Caco-2 (cell line): ENCODE measurements at regions not wholly inside any gene's neighbourhood (a gene's known extent, or its start where the extent isn't known, plus 50 kb on each side); places are given as distances from the start of the nearest gene placed in this dataset.
"Not testable (repeated sequence)": the region's sequence is repeated elsewhere in the genome, so short reads cannot be mapped to it uniquely, and the experiment has no call there.

Experiments
- BruUV-seq: library from RNA; stranded (reverse); fragments of 400-500 nt; replicated peaks from 2 replicates; lab custom pipeline; 2021; lab: Mats Ljungman, UMichigan
- CTCF ChIA-PET: fragments of 300-600 bp; sonication (Branson Sonifier 250); formaldehyde crosslinking; loops from one replicate; lab custom pipeline; 2022; ENCODE audit warnings: antibody characterized with exemption; lab: Charles Lee
- POLR2A ChIA-PET: fragments of 300-600 bp; sonication (Branson Sonifier 250); formaldehyde crosslinking; loops from one replicate; lab custom pipeline; 2022; ENCODE audit warnings: antibody characterized with exemption; lab: Charles Lee
- DNase-seq, 2 experiments: peaks; one replicate each; pipeline versions ENCODE4 v3.0.0 to v3.0.0-alpha.2; 2020 to 2022
- H3K27me3 ChIP-seq: replicated peaks from 2 replicates; pipeline ENCODE4 v1.6.0; 2011; ENCODE audit warnings: low read length; ENCODE audit not compliant: control insufficient read depth, insufficient read depth
- H3K36me3 ChIP-seq: 2 replicates; pipeline ENCODE4 v1.5.1; 2011; ENCODE audit warnings: low read length; ENCODE audit not compliant: control insufficient read depth, insufficient read depth
- H3K4me1 ChIP-seq: fragments of 250-450 bp; sonication (Bioruptor Pico); 2 replicates; pipeline ENCODE4 v1.5.1; 2020; ENCODE audit warnings: mild to moderate bottlenecking
- H3K4me3 ChIP-seq: 2 replicates; pipeline ENCODE4 v1.5.1; 2011; ENCODE audit warnings: low read depth, mild to moderate bottlenecking, control low read depth, low read length
- H3K9me3 ChIP-seq: fragments of 250-450 bp; sonication (Bioruptor Pico); 2 replicates; pipeline ENCODE4 v1.5.1; 2020; ENCODE audit warnings: mild to moderate bottlenecking, moderate library complexity
- H3K27ac Mint-ChIP-seq: one replicate; pipeline ENCODE4 v1.8.0; 2022; ENCODE audit warnings: mixed read lengths; ENCODE audit not compliant: unreplicated experiment
- H3K27me3 Mint-ChIP-seq: one replicate; pipeline ENCODE4 v1.8.0; 2022; ENCODE audit warnings: mixed read lengths; ENCODE audit not compliant: insufficient read depth, unreplicated experiment
- H3K36me3 Mint-ChIP-seq: one replicate; pipeline ENCODE4 v1.8.0; 2022; ENCODE audit warnings: mild to moderate bottlenecking, mixed read lengths; ENCODE audit not compliant: insufficient read depth, unreplicated experiment
- H3K4me1 Mint-ChIP-seq: one replicate; pipeline ENCODE4 v1.8.0; 2022; ENCODE audit warnings: low read depth, mixed read lengths; ENCODE audit not compliant: unreplicated experiment
- H3K4me3 Mint-ChIP-seq: one replicate; pipeline ENCODE4 v1.8.0; 2022; ENCODE audit warnings: mild to moderate bottlenecking, moderate library complexity, mixed read lengths; ENCODE audit not compliant: unreplicated experiment
- H3K9me3 Mint-ChIP-seq: one replicate; pipeline ENCODE4 v1.8.0; 2022; ENCODE audit warnings: mixed read lengths; ENCODE audit not compliant: unreplicated experiment
- CTCF ChIP-seq, 2 experiments: fragments of 200-600 bp in 1 of 2; IDR thresholded peaks; 1 replicate in 1 of 2; 2 replicates in 1 of 2; pipeline versions ENCODE4 v1.5.1 to v1.8.0; 2011 to 2022; ENCODE audit warnings: antibody characterized with exemption in 1 of 2, control low read depth in 1 of 2, inconsistent platforms in 1 of 2, low read depth in 1 of 2, low read length in 1 of 2, mild to moderate bottlenecking in 1 of 2, moderate library complexity in 1 of 2; ENCODE audit not compliant: insufficient read depth in 1 of 2, severe bottlenecking in 1 of 2, unreplicated experiment in 1 of 2
- intact Hi-C: fragments of 100-400 bp; cut with micrococcal nuclease; formaldehyde crosslinking; loops from one replicate; pipeline ENCODE4 v1.10.0; 2022; ENCODE audit not compliant: unreplicated experiment

- intact Hi-C loops: no loop called here
- peaks cover 2% of the 10 kb centered on the region for H3K27me3 Mint-ChIP-seq
- H3K27ac Mint-ChIP-seq: no peak overlapping the region
- BruUV-seq: no TSS peak
- no peaks in the 10 kb centered on the region for H3K36me3 Mint-ChIP-seq
- Histone ChIP-seq H3K9me3 (0 out of 2 replicates have a peak, but pooled peaks cover 6% of the 10 kb centered on the region), H3K4me3 (no peak overlapping the region), H3K4me1 (no peaks in the 10 kb centered on the region), H3K27me3 (no peaks in the 10 kb centered on the region), H3K36me3 (no peaks in the 10 kb centered on the region)
- TF ChIP-seq CTCF (IDR thresholded peaks at IDR 0.05; ENCODE audit: insufficient read depth in 1 of 2, low read depth in 1 of 2, low read length in 1 of 2, severe bottlenecking in 1 of 2, unreplicated experiment in 1 of 2): no peak
- POLR2A ChIA-PET: no interaction called here
- peaks cover 14% of the 10 kb centered on the region for H3K9me3 Mint-ChIP-seq
- H3K4me3 Mint-ChIP-seq: no peak overlapping the region
- no peak for DNase-seq
- CTCF ChIA-PET: no interaction called here
- H3K4me1 Mint-ChIP-seq: no peaks in the 10 kb centered on the region
These were observed 163.7 kb upstream of the IGF1 start for GRCh38 chr12:102643879-102644575.

- ChIA-PET POLR2A (no interaction called here), CTCF (no interaction called here)
- Histone ChIP-seq H3K4me1 (no peaks in the 10 kb centered on the region), H3K9me3 (0 out of 2 replicates have a peak, but pooled peaks cover 7% of the 10 kb centered on the region), H3K36me3 (no peaks in the 10 kb centered on the region), H3K4me3 (no peak overlapping the region), H3K27me3 (no peaks in the 10 kb centered on the region)
- no peak overlapping the region for H3K27ac Mint-ChIP-seq
- intact Hi-C loops: no loop called here
- no peak for DNase-seq
- no peak overlapping the region for H3K4me3 Mint-ChIP-seq
- H3K27me3 Mint-ChIP-seq: peaks cover 2% of the 10 kb centered on the region
- BruUV-seq: no TSS peak
- H3K4me1 Mint-ChIP-seq: no peaks in the 10 kb centered on the region
- no peaks in the 10 kb centered on the region for H3K36me3 Mint-ChIP-seq
- peaks cover 19% of the 10 kb centered on the region for H3K9me3 Mint-ChIP-seq
- no peak for TF ChIP-seq CTCF (IDR thresholded peaks at IDR 0.05; ENCODE audit: insufficient read depth in 1 of 2, low read depth in 1 of 2, low read length in 1 of 2, severe bottlenecking in 1 of 2, unreplicated experiment in 1 of 2)
These were observed 161.8 kb upstream of the IGF1 start for GRCh38 chr12:102642199-102642598.

- H3K36me3 Mint-ChIP-seq, H3K27me3 Mint-ChIP-seq, H3K4me3 Mint-ChIP-seq, H3K4me1 ChIP-seq, H3K4me3 ChIP-seq, H3K36me3 ChIP-seq, CTCF ChIA-PET, DNase-seq, H3K9me3 ChIP-seq, intact Hi-C loops, H3K27me3 ChIP-seq, H3K27ac Mint-ChIP-seq, POLR2A ChIA-PET, H3K4me1 Mint-ChIP-seq, BruUV-seq: not testable (repeated sequence)
- H3K9me3 Mint-ChIP-seq: peaks cover 19% of the 10 kb centered on the region
These were observed 160.3 kb upstream of the IGF1 start for GRCh38 chr12:102640658-102641057.
